ENCODE measurements at regions not wholly inside any gene's neighbourhood (a gene's known extent, or its start where the extent isn't known, plus 50 kb on each side); places are given as distances from the start of the nearest gene placed in this dataset.

- Histone ChIP-seq H3K9me3 (ENCODE audit: insufficient read depth, low read depth) (no peaks in the 10 kb centered on the region), H3K27ac (no peak overlapping the region), H3K4me2 (no peak overlapping the region), H3K36me3 (ENCODE audit: low read depth) (no peaks in the 10 kb centered on the region), H3F3A (ENCODE audit: insufficient read depth, low read depth) (no peaks in the 10 kb centered on the region), H3K27me3 (ENCODE audit: insufficient read depth, low read depth) (no peaks in the 10 kb centered on the region), H3K9me2 (ENCODE audit: insufficient read depth) (no peaks in the 10 kb centered on the region), H3K4me1 (replicated peaks; ENCODE audit: insufficient read depth) (no peaks in the 10 kb centered on the region), H3K4me3 (no peak overlapping the region), H3K79me2 (ENCODE audit: low read depth) (no peaks in the 10 kb centered on the region), H2AFZ (no peak overlapping the region), H4K20me1 (ENCODE audit: insufficient read depth) (no peaks in the 10 kb centered on the region)
- DNase-seq: no peak
- no TSS peak for BruUV-seq (replicated peaks)
- ChIA-PET CTCF (no interaction called here), POLR2A (ENCODE audit: unreplicated experiment) (no interaction called here)
- intact Hi-C loops (cut with micrococcal nuclease; ENCODE audit: unreplicated experiment): no loop called here
- TF ChIP-seq CTCF (conservative IDR thresholded peaks at IDR 0.05) (no peak), EZH2 (IDR thresholded peaks at IDR 0.05; ENCODE audit: low read depth) (no peak)
Observed at GRCh38 chr21:22056904-22057303, 1058.7 kb downstream of the NCAM2 start.

- POLR2A ChIA-PET (ENCODE audit: unreplicated experiment): interaction anchor here (0.7 kb wide), 1 partner anchor 125 kb away, joined by 3 read pairs; no protein-coding TSS in a partner anchor
- no peaks in the 10 kb centered on the region for H3K9me3 ChIP-seq (ENCODE audit: insufficient read depth, low read depth)
Observed at GRCh38 chr21:22062472-22063139, 1064.4 kb downstream of the NCAM2 start.

GRCh38 chr21:22063140-22063539 is 1064.9 kb downstream of the NCAM2 start:
- no peaks in the 10 kb centered on the region for H3K9me3 ChIP-seq (ENCODE audit: insufficient read depth, low read depth)
- H3K79me2 ChIP-seq (ENCODE audit: low read depth): no peaks in the 10 kb centered on the region
- POLR2A ChIA-PET (ENCODE audit: unreplicated experiment): no interaction called here
- no peaks in the 10 kb centered on the region for H3F3A ChIP-seq (ENCODE audit: insufficient read depth, low read depth)
- TF ChIP-seq EZH2 (IDR thresholded peaks at IDR 0.05; ENCODE audit: low read depth): no peak
- H3K4me1 ChIP-seq (replicated peaks; ENCODE audit: insufficient read depth): no peaks in the 10 kb centered on the region
- H3K9me2 ChIP-seq (ENCODE audit: insufficient read depth): no peaks in the 10 kb centered on the region
- intact Hi-C loops (cut with micrococcal nuclease; ENCODE audit: unreplicated experiment): no loop called here
- BruUV-seq (replicated peaks): no TSS peak
- no peak overlapping the region for H3K4me3 ChIP-seq
- no peaks in the 10 kb centered on the region for H3K36me3 ChIP-seq (ENCODE audit: low read depth)
- H2AFZ ChIP-seq: no peak overlapping the region
- no peak for DNase-seq
- H3K27ac ChIP-seq: no peak overlapping the region
- no peaks in the 10 kb centered on the region for H4K20me1 ChIP-seq (ENCODE audit: insufficient read depth)
- no peak overlapping the region for H3K4me2 ChIP-seq
- no peaks in the 10 kb centered on the region for H3K27me3 ChIP-seq (ENCODE audit: insufficient read depth, low read depth)
- CTCF ChIA-PET: no interaction called here

More at GRCh38 chr21:22062472-22063139, 1064.4 kb downstream of the NCAM2 start:
- DNase-seq: no peak
- Histone ChIP-seq H3K79me2 (ENCODE audit: low read depth) (no peaks in the 10 kb centered on the region), H3K4me2 (no peak overlapping the region), H2AFZ (no peak overlapping the region), H3K36me3 (ENCODE audit: low read depth) (no peaks in the 10 kb centered on the region), H3K4me3 (no peak overlapping the region), H3K9me2 (ENCODE audit: insufficient read depth) (no peaks in the 10 kb centered on the region), H3K27me3 (ENCODE audit: insufficient read depth, low read depth) (no peaks in the 10 kb centered on the region), H3K27ac (no peak overlapping the region), H3K4me1 (replicated peaks; ENCODE audit: insufficient read depth) (no peaks in the 10 kb centered on the region), H4K20me1 (ENCODE audit: insufficient read depth) (no peaks in the 10 kb centered on the region), H3F3A (ENCODE audit: insufficient read depth, low read depth) (no peaks in the 10 kb centered on the region)
- BruUV-seq (replicated peaks): no TSS peak
- TF ChIP-seq CTCF (conservative IDR thresholded peaks at IDR 0.05) (no peak), EZH2 (IDR thresholded peaks at IDR 0.05; ENCODE audit: low read depth) (no peak)
- intact Hi-C loops (cut with micrococcal nuclease; ENCODE audit: unreplicated experiment): no loop called here
- CTCF ChIA-PET: no interaction called here

DNA sequence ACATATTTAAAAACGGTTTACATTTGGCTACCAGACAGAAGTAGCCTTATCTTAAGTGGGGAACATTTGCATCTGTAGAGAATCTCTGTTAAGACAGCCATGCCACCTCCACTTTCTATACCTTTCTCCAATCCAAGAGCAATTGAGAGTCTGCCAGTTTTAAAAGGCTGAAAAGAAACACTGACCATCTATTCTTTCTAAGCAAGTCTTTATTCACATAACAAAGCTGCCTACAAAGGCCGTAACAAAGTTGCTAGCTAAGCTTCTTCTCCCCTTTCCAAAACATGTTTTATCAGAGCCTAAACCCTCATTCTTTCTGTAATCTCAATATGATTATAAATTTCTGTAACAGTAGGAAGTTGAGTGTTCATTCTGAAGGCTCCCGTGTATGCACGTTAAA is 1078.3 kb downstream of the NCAM2 start:
- no peaks in the 10 kb centered on the region for H3F3A ChIP-seq (ENCODE audit: insufficient read depth, low read depth)
- no peak overlapping the region for H3K27ac ChIP-seq
- H3K4me1 ChIP-seq (replicated peaks; ENCODE audit: insufficient read depth): no peaks in the 10 kb centered on the region
- H2AFZ ChIP-seq: no peak overlapping the region
- CTCF ChIA-PET: no interaction called here
- H3K9me2 ChIP-seq (ENCODE audit: insufficient read depth): no peaks in the 10 kb centered on the region; the same call in 1 of the 2 replicates
- POLR2A ChIA-PET (ENCODE audit: unreplicated experiment): no interaction called here
- BruUV-seq (replicated peaks): no TSS peak
- no peaks in the 10 kb centered on the region for H4K20me1 ChIP-seq (ENCODE audit: insufficient read depth)
- H3K4me3 ChIP-seq: no peak overlapping the region
- H3K4me2 ChIP-seq: no peak overlapping the region
- intact Hi-C loops (cut with micrococcal nuclease; ENCODE audit: unreplicated experiment): no loop called here
- TF ChIP-seq EZH2 (IDR thresholded peaks at IDR 0.05; ENCODE audit: low read depth) (no peak), CTCF (conservative IDR thresholded peaks at IDR 0.05) (no peak)
- H3K9me3 ChIP-seq (ENCODE audit: insufficient read depth, low read depth): no peaks in the 10 kb centered on the region
- H3K79me2 ChIP-seq (ENCODE audit: low read depth): no peaks in the 10 kb centered on the region
- H3K27me3 ChIP-seq (ENCODE audit: insufficient read depth, low read depth): no peaks in the 10 kb centered on the region
- DNase-seq: no peak
- H3K36me3 ChIP-seq (ENCODE audit: low read depth): no peaks in the 10 kb centered on the region
